ENCODE measurements at regions not wholly inside any gene's neighbourhood (a gene's known extent, or its start where the extent isn't known, plus 50 kb on each side); places are given as distances from the start of the nearest gene placed in this dataset.

DNA sequence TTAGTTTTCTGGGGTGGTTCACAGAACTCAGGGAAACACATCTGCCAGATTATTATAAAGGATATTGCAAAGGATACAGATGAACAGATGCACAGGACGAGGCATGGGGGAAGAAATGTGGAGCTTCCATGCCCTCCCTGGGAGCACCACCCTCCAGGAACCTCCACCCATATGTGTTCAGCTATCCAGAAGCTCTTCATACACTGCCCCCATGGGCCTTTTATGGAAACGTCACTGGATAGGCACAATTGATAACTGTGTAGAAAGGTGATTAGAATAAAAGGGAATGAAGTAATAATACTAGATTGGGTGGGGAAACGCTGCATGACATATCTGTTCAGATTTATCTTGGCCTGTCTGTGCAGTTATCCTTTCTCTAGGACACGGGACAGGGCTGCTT, 357.9 kb downstream of the HS3ST1 start:
- TF ChIP-seq, protein P1, sequence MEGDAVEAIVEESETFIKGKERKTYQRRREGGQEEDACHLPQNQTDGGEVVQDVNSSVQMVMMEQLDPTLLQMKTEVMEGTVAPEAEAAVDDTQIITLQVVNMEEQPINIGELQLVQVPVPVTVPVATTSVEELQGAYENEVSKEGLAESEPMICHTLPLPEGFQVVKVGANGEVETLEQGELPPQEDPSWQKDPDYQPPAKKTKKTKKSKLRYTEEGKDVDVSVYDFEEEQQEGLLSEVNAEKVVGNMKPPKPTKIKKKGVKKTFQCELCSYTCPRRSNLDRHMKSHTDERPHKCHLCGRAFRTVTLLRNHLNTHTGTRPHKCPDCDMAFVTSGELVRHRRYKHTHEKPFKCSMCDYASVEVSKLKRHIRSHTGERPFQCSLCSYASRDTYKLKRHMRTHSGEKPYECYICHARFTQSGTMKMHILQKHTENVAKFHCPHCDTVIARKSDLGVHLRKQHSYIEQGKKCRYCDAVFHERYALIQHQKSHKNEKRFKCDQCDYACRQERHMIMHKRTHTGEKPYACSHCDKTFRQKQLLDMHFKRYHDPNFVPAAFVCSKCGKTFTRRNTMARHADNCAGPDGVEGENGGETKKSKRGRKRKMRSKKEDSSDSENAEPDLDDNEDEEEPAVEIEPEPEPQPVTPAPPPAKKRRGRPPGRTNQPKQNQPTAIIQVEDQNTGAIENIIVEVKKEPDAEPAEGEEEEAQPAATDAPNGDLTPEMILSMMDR (IDR thresholded peaks at IDR 0.05), result no peak
- TF ChIP-seq CHD4 (IDR thresholded peaks at IDR 0.05; ENCODE audit: borderline replicate concordance) (no peak), NFE2L2 (conservative IDR thresholded peaks at IDR 0.05; ENCODE audit: low read length) (no peak)

All from A549 (cell line).